ENCODE measurements at regions not wholly inside any gene's neighbourhood (a gene's known extent, or its start where the extent isn't known, plus 50 kb on each side); places are given as distances from the start of the nearest gene placed in this dataset.

GRCh38 chr12:16844875-16845274 lies 238.9 kb upstream of the LMO3 start:
- POLR2A ChIA-PET: no interaction called here
- H3K27ac Mint-ChIP-seq: no peak overlapping the region

GRCh38 chr12:16833376-16834015 lies 227.5 kb upstream of the LMO3 start:
- H3K27me3 Mint-ChIP-seq: no peaks in the 10 kb centered on the region
- CTCF ChIA-PET: no interaction called here
- Histone ChIP-seq H3K27ac (ENCODE audit: low read length in 2 of 2) (no peak overlapping the region), H3K27me3 (replicated peaks in 1 of 4; ENCODE audit: control extremely low read depth in 1 of 4, control insufficient read depth in 3 of 4, insufficient read depth in 4 of 4, low read length in 3 of 4) (no peaks in the 10 kb centered on the region), H3K36me3 (replicated peaks in 1 of 2; ENCODE audit: control extremely low read depth in 1 of 2, control insufficient read depth in 1 of 2, extremely low read depth in 1 of 2, insufficient read depth in 2 of 2, low read length in 1 of 2) (no peaks in the 10 kb centered on the region), H3K4me1 (ENCODE audit: control insufficient read depth in 2 of 2, insufficient read depth in 2 of 2, low read length in 2 of 2) (no peaks in the 10 kb centered on the region), H3K79me2 (ENCODE audit: control insufficient read depth, insufficient read depth, low read length) (no peaks in the 10 kb centered on the region), H3K9ac (ENCODE audit: low read length) (no peak overlapping the region), H3K9me3 (ENCODE audit: control extremely low read depth in 1 of 3, control insufficient read depth in 2 of 3, insufficient read depth in 1 of 3, low read length in 2 of 3) (no peaks in the 10 kb centered on the region), H2AFZ (ENCODE audit: insufficient read depth, low read depth, low read length, poor library complexity, severe bottlenecking) (no peak overlapping the region), H3K4me2 (replicated peaks; ENCODE audit: low read depth, low read length, poor library complexity, severe bottlenecking) (no peak overlapping the region), H3K4me3 (ENCODE audit: control extremely low read depth in 1 of 5, extremely low read depth in 1 of 5, insufficient read depth in 1 of 5, low read depth in 2 of 5, low read length in 4 of 5) (no peak overlapping the region), H4K20me1 (ENCODE audit: control insufficient read depth, insufficient read depth, low read length, poor library complexity, severe bottlenecking) (no peaks in the 10 kb centered on the region)
- H3K4me1 Mint-ChIP-seq: no peaks in the 10 kb centered on the region
- H3K4me3 Mint-ChIP-seq: no peak overlapping the region
- no peaks in the 10 kb centered on the region for H3K9me3 Mint-ChIP-seq (ENCODE audit: insufficient read depth)
- ATAC-seq (ENCODE audit: low read depth): no peak
- POLR2A ChIA-PET: no interaction called here
- intact Hi-C loops (cut with micrococcal nuclease): no loop called here
- DNase-seq: no peak
- no CpG with 5 or more reads among the region's 2 CpGs for WGBS (ENCODE audit: insufficient coverage)
- H3K27ac Mint-ChIP-seq: no peak overlapping the region
- TF ChIP-seq EZH2 (IDR thresholded peaks at IDR 0.05; ENCODE audit: borderline replicate concordance, insufficient read depth, low read depth, low read length, poor library complexity, severe bottlenecking) (no peak), CTCF (IDR thresholded peaks at IDR 0.05) (no peak)

More at GRCh38 chr12:16844875-16845274, 238.9 kb upstream of the LMO3 start:
- 90% methylated on average over 2 of the region's 7 CpGs for whole genome bisulfite sequencing (ENCODE audit: insufficient coverage)
- no peaks in the 10 kb centered on the region for H3K4me1 ChIP-seq (ENCODE audit: control insufficient read depth in 2 of 2, insufficient read depth in 2 of 2, low read length in 2 of 2)
- H3K27me3 Mint-ChIP-seq: no peaks in the 10 kb centered on the region
- H4K20me1 ChIP-seq (ENCODE audit: control insufficient read depth, insufficient read depth, low read length, poor library complexity, severe bottlenecking): no peaks in the 10 kb centered on the region
- H3K27me3 ChIP-seq (replicated peaks in 1 of 4; ENCODE audit: control extremely low read depth in 1 of 4, control insufficient read depth in 3 of 4, insufficient read depth in 4 of 4, low read length in 3 of 4): no peaks in the 10 kb centered on the region
- H3K4me1 Mint-ChIP-seq: no peaks in the 10 kb centered on the region
- no peak overlapping the region for H3K27ac ChIP-seq (ENCODE audit: low read length in 2 of 2)
- DNase-seq (no peak), ATAC-seq (ENCODE audit: low read depth) (no peak)
- no peak overlapping the region for H3K4me2 ChIP-seq (replicated peaks; ENCODE audit: low read depth, low read length, poor library complexity, severe bottlenecking)
- TF ChIP-seq CTCF (IDR thresholded peaks at IDR 0.05): no peak
- TF ChIP-seq EZH2 (IDR thresholded peaks at IDR 0.05; ENCODE audit: borderline replicate concordance, insufficient read depth, low read depth, low read length, poor library complexity, severe bottlenecking): no peak
- no peaks in the 10 kb centered on the region for H3K9me3 Mint-ChIP-seq (ENCODE audit: insufficient read depth)
- H3K9ac ChIP-seq (ENCODE audit: low read length): no peak overlapping the region
- no peaks in the 10 kb centered on the region for H3K79me2 ChIP-seq (ENCODE audit: control insufficient read depth, insufficient read depth, low read length)
- peaks cover 0 to 3% (median 0%) of the 10 kb centered on the region in 3 donors for H3K9me3 ChIP-seq (ENCODE audit: control extremely low read depth in 1 of 3, control insufficient read depth in 2 of 3, insufficient read depth in 1 of 3, low read length in 2 of 3)
- H3K36me3 ChIP-seq (replicated peaks in 1 of 2; ENCODE audit: control extremely low read depth in 1 of 2, control insufficient read depth in 1 of 2, extremely low read depth in 1 of 2, insufficient read depth in 2 of 2, low read length in 1 of 2): no peaks in the 10 kb centered on the region
- intact Hi-C loops (cut with micrococcal nuclease): no loop called here
- H2AFZ ChIP-seq (ENCODE audit: insufficient read depth, low read depth, low read length, poor library complexity, severe bottlenecking): no peak overlapping the region
- H3K4me3 ChIP-seq (ENCODE audit: control extremely low read depth in 1 of 5, extremely low read depth in 1 of 5, insufficient read depth in 1 of 5, low read depth in 2 of 5, low read length in 4 of 5): no peak overlapping the region
- CTCF ChIA-PET: no interaction called here
- no peak overlapping the region for H3K4me3 Mint-ChIP-seq

Data from B cell (primary cell).